Fibroblast of skin of left biceps (primary cell): ENCODE measurements at regions not wholly inside any gene's neighbourhood (a gene's known extent, or its start where the extent isn't known, plus 50 kb on each side); places are given as distances from the start of the nearest gene placed in this dataset.
A peak's percentile ranks its signal among the peaks of the same experiment; 100 is the strongest.

Experiments
- DNase-seq, 2 experiments: peaks; one replicate each; pipeline ENCODE4 v3.0.0-alpha.2; 2013; ENCODE audit warnings: low read depth in 2 of 2

DNA sequence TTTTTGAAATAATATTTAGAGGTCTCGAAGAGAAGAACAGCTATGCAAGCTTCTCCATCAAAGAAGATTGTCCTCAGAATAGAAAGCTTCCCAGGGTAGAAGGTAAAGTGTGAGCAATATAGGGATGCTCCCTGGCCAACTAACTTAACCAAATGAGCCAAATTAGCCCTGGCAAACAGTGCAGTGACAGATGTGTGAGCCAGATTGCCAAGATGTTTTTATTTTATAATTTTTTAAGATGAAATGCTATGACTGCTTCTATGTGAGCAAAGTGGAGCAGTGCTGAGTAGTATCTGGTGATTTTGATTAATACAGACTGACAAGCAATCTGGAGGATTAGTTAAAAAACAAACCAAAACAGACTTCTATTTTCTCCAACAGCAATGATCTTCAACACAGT, 202.1 kb downstream of the NOVA1 start:
- DNase-seq: no peak

DNA sequence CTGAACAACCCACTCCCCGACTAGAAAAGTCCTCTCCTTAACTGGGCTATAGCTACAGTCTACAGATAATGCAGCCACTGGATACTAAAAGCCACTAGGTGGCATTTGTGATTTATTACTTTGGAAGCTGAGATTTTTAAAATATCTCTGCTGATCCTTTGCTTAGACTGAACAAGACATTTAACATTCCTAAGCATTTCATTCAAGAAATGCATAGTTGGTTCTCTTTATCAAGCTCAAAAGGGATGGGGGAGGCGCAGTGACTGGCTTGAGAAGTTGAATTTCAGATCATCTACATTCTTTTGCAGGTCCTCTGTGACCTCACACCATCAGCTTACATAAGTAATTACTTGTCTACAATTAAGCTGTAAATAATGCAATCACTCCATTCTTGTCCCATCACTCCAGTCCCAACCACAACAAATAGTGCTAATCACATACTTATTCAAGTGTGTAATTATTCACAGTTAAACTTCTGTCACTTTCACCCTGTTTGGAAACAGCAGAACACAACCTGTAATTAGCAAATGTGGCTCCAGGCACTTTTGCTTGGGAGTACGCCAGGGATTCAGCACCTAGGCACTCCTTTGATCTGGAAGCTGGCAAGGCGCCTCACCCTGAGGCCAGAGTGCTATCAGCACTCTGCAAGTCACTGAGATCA, 203.6 kb downstream of the NOVA1 start:
- DNase-seq: peak in 1 of 2 experiments; percentile 14

DNA sequence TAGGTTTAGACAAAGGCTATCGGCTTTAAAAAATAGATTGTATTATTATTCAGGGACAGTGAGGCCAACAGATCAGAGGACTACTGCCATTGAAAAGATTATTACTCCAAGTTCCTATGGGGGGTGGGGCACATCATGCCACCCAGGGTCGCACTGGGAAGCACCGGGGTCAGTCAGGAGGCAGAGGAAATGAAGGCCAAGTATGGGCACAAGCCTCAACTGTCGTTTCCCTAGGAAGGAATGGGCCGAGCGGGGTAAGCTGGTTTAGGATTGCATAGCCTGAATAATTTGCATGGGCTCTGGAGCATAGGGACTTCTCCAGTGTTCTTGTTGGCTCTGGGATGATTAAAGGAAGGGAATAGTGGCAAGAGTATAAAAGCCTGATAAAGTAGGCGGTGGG, 205.3 kb downstream of the NOVA1 start:
- no peak for DNase-seq

DNA sequence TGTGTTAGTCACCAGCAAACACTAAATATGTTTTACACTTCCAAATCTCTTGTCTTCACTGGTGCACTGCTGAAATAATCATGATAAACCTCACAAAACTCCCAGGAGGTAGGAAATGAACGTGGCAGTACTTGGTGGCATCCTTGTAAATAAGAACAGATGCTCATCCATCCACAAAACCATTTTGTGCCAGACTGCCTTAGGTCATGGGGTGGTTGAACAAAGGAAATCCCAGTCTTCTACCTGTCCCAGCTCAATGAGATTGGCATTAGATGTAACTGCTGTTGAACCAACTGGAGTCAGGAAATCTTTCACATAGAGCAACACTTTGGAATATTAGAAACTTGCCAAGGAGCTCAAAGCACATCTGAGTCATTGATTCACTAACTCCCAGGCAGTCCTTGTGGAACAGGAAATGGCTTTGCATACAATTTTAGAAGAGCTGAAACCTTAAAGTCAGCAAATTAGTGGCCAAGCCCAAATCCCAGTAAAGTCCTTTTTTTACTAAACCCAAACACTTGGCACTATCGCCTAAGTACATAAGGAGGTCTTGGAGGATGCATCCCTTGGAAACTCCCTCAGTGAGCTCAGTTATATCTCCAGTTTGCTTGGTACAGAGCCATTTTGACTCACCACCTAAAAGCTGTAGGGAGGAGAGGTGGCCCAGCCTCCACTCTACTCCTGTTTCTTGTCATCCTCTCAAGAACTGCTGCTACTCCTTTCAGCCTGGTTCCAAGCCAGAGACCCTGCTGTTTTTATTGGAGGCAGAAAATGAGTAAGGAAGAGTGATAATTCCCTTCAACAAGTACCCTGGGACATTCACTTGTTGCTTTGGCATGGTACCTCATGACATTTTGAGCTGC, 208.0 kb downstream of the NOVA1 start:
- DNase-seq: peak; percentile 5 to 12

DNA sequence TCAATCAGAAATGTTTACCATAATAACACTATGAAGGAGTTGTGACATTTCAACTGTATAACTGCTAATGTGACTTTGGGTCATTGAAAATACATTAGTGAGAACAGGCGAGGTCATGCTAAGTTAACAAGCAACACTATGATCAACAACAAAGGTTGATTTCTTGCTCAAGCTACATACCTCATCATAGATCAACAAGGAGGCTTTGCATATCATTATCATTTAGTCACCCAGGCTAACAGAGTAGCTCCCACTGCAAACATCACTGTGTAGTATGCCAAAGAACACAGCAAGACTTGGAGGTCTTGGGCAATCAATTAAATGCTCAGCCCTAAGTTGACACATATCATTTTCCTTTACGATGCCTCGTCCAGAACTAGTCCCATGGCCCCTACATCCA, 212.5 kb downstream of the NOVA1 start:
- no peak for DNase-seq

DNA sequence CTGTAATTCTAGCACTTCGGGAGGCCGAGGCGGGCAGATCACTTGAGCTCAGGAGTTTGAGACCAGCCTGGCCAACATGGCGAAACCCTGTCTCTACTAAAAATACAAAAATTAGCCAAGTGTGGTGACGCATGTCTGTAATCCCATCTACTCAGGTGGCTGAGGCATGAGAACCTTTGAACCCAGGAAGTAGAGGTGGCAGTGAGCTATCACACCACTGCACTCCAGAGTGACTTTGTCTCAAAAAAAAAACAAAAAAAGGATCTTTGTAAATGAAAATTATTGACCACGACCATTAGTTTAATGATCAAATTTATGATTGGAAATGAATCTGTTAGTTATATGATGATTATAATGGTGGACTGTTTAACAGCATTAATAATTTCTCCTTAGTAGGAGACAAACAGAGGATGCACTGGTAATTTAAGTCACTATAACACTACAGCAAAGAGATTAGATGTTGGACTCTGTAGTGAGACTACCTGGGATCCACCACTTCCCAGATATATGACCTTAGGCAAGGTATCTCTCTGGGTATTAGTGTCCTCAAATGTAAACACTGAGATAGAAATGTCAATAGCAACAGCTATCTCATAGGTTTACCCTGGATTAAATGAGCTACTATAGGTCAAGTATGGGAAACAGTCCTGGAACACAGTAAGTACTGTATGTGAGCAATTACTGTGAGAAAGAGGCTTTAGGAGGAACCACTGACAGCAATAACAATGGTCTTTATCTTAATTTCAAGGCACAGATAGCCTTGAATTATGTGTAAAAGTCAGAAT, 214.7 kb downstream of the NOVA1 start:
- DNase-seq: no peak

DNA sequence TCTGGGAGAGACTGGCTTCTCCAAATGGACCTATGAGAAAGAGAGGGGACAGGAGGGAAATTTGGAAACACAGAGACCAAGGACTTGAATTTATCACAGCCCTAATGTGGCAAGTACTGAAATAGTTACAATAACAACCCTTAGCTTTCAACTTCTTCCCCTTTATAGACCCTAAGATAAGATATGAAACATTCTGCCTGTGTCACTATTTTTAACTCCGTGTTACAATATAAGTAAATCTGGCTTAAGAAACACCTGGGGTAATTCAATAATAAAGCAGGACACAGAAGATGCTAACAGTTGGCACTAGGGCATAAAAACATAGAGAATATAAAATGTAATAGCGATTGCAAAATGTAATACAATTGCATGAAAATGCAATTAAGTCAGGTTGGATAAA, 216.4 kb downstream of the NOVA1 start:
- no peak for DNase-seq

DNA sequence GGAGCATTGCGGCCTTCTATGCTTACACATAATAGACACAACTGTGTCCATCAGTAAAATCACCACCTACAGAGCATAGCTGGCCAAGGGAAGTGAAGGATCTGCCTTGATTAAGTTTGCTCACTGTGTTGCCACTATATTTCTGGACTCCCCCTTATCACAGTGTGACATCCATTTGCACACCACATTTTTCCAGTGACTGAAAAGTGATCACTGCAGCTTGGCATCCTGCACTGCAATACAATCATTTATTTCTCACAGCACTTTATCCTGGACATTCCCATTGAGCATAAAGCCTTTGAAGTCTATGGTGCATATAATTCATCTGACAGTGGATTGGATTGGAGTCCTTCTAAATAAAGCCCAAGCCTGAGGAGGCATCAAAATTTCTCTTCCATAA, 217.2 kb downstream of the NOVA1 start:
- no peak for DNase-seq

DNA sequence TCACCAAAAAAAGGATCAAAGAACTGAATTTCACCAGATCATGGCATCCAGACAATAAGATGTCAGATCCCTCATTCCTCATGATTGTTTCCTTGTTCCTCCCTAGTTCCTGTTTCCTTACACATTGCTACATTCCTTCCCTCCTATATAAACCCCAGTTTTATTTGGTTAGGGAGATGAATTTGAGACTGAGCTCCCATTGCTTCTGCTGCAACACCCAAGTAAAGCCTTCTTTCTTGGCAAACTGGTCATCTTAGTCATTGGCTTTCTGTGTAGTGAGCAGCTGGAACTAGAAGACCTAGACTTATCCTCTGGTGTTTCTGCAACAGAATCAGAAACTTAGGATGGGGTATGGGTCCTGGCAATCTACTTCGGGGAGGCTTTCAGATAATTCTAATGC, 217.9 kb downstream of the NOVA1 start:
- no peak for DNase-seq

DNA sequence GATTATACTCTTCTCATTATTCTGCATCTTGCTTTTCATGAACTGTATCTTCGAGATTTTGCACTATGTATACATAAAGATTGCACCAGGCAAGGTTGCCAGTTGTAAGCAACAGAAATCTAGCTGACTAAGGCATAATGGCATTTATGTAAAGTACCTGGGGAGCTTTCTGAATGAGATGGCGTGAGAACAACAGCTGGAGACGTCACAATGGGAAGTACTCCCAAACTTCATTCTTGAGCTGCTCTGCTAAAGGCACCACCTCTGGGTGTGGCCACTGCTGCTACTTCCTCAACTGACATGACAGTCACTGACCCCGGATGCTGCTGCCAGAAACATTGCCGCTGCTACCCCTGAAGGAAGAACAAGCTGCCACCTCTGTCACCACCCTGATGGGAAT, 220.7 kb downstream of the NOVA1 start:
- no peak for DNase-seq

DNA sequence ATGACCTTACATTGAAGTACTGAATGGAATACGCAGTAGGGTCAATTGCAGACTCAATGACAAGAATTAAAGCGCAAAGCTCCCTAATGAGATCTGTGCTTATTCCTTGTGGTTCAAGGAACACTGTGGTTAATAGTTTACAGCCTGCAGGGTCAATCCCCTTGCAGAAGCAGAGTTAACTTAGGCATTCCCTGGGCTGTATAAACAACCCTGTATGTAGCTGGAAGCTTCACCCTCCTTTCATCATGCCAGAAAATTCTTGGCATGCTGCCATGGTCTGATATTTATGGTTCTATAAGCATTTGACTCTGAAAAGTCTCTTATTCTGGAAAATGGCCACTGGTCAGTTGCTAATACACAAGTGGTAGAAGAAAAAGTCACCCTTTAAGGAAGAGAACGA, 227.7 kb downstream of the NOVA1 start:
- no peak for DNase-seq

DNA sequence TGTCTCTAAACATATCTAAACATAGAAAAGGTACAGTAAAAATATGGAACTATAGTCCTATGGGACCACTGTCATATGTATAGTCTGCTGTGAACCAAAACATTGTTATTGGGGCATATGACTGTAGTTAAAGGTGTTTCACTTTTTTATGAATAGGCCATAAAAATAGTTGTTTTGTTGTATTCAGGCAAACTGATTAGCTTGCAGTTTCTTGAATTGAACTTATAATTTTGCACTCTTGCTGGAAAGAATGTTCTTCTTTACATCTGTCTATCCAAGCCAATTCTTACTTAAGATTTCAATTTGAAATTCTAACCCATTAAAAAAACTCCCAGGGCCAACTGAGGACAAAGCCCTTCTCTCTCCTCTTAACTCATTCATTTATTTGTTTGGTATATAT, 234.1 kb downstream of the NOVA1 start:
- no peak for DNase-seq

DNA sequence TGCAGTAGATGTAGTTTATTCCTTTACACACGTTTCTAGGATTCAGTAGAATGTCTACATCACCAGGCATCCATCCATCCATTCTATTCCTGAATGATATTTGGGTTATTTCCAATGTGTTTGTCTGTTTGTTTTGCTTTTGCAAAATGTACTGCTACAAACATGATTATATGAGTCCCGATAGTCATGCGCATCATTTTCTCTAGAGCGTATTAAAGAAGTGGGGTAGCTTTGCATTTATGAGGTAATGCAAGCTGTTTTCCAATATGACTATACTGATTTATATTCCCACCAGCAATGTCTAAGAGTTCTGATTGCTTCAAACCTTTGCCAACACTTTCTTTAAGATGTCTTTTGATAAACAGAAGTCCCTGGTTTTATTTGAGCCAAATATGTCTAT, 253.2 kb downstream of the NOVA1 start:
- no peak for DNase-seq

DNA sequence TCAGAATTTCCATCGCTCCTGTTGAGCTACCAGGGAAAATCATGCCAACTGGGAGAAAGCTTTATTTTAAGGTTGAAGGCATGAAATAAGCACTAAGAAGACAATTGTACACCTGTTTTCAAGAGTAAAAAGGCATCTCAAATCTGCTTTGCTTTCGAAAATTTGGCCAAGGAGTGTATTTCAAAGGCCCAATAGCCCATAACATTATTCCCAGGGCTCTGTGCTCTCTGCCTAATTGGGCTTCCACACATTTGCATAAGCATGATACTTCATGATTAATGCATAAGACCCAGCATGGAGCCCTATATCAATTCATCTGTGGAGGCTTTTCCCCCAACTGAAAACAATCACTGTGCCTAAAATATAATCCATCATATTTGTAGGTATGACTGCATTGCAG, 258.5 kb downstream of the NOVA1 start:
- no peak for DNase-seq

DNA sequence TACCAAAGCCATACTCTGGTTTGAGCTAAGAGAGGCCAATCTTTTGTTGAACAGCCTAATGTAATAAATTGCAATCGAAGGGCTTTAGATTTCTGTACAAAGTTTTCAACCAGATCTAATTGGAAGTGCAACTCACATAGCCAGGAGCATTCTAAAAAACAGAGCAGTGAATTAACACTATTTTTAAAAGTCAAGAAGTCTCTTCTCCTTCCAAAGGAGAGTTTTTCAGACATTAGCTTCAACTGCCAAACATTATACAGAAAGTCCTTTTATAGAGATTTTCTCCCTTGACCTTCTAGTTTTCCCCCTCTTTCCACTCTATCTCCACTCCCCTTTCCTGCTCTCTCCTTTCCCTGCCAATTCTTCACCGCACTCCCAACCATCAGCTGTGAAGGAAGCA, 259.6 kb downstream of the NOVA1 start:
- no peak for DNase-seq

DNA sequence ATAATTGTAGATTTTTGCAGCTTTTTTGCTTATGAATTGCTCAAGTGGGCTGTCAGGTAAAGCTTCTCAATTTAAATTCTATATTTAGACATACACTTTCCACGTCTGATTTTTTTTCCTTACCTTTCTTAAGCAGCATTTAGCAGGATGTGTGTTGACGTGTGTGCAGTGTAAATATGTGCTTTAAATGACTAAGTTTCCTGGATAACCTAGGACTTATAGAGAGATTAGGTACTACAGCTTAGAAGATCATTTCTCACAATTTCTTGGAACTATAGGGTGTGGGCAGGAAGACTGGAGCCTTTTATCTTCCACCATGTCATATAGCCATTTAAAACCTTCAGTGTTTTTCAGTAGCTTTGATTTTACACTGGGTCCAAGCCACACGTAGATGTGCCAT, 263.5 kb downstream of the NOVA1 start:
- no peak for DNase-seq

DNA sequence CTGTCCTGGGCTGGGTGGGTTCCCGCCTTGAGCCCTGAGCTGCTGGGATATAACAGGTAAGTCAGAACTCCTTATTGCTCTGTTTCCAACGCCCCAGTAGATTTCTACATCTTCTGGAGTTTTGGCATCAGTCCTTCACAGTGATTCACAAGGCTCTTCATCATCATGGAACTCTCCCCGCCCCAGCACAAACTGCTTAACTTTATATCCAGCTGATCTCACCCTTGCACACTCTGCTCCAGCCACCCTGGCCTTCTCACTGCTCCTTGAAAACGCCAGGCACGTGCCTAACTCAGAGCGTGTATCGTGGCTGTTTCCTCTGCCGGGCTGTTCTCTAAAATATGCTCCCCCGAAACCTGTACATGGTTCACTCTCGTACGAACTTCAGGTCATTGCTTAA, 264.9 kb downstream of the NOVA1 start:
- no peak for DNase-seq

DNA sequence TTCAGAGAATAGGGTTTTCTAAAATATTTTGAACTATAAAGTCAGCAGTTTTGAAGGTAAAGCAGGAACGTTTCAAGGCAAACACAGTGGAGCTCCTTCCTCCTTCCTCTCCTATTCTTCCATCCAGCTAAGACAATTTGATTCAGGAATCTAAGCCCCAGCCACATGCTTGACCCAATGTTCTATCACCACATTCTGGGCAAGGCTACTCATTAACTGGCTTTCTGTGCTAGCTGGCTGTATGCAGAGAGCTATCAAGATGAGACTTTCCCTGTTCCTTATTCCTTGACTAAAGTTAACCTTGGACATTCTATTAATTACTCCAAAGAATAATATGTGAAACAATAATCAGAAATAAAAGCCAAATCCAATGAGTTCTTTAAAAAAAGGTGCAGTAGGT, 266.9 kb downstream of the NOVA1 start:
- DNase-seq: no peak

DNA sequence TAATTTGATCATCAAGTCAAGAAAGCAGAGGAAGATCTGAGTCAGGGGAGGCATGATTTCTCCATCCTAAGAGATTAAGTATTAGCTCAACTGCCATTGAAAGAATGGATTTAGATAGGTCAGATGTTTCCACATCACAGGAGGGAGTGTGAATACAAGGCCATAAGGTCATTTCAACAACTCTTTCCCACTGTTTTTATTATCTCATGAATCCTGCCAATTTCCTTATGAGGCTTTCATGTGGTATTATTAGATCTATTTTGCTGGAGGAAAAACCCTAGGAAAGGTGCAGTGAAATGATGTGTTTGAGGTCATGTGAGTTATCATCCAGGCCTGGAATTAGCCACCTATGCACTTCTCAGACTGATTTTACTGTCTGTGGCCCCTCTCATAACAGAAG, 269.0 kb downstream of the NOVA1 start:
- no peak for DNase-seq

DNA sequence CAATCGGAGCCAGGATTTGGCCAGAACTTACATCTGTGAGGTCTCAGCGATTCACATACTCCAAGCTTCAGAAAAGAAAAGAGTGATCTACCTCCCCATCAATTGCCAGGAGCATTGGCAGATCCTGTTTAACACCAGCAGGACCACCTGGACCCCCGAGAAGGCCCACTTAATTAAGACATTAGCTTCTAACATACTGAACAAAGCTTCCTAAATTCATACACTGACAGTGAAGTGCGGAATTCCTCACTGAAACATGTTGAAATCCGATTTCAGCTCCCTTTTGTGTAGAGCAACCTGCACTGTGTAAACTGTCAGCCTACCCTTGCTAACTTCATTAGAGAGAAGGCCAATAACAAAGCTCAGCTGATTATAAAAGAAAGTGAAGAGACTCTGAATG, 274.0 kb downstream of the NOVA1 start:
- DNase-seq: no peak

DNA sequence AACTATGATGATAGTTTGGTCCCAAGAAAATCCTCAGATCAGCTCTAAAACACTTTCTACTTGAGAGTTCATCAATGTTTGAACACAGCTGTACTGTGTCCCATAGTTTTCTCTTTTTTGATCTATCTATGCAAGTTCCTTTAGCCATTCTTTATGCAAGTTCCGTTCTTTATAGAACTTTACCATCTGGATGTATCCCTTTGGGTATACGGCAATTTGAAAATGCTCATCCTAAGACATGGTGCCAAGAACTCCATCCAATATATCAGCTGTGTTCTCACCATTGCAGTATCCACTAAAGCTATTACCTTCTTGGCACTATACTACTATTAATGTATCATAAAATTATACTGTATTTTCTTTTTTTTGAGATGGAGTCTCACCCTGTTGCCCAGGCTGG, 276.9 kb downstream of the NOVA1 start:
- no peak for DNase-seq

DNA sequence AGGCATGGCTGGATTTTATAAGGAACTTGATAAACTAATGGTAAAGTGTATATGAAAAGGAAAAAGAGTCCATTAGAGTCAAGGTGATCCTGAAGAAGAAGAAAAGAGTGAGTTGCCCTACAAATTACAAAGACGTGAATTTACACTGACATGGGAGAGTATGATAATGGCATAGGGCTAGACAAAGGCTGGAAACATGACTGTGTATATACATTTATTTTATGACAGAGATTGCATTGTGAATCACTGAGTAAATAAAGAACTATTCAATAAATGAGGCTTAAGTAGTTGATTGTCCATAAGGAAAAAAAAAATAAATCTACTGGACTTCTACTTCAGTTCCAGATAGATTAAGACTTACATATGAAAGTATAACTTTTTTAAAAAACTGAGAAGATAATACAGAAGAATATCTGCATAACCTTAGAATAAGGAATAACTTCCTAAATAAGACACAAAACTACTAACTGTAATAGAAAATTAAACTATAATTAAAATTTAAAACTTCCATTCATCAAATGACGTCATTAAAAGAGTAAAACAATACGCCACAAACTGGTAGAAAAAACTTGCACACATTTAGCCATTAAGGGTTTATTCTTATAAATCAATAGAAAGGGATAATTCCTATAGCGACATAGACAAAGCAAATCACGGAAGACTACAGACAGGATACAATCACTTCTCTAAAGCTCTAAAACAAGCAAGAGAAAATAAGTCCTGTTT, 278.5 kb downstream of the NOVA1 start:
- no peak for DNase-seq
